ENCODE measurements at regions not wholly inside any gene's neighbourhood (a gene's known extent, or its start where the extent isn't known, plus 50 kb on each side); places are given as distances from the start of the nearest gene placed in this dataset.

DNA sequence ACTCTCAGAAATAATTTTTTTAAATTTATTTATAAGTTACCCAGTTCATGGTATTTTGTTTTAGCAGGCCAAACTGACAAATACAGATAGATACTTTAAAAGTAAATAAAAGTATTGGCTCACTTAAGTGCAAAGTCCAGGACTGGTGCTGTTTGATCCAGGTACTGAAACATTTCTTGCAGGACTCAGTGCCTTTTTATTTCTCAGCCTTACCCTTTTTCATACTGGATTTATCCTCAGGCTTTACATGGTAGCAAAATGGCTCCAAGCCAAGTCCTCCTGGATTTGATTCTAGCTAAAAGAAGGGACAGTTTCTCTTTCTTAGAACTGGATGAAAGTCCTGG lies 83.8 kb downstream of the DIRAS3 start:
- TF ChIP-seq, protein P1, sequence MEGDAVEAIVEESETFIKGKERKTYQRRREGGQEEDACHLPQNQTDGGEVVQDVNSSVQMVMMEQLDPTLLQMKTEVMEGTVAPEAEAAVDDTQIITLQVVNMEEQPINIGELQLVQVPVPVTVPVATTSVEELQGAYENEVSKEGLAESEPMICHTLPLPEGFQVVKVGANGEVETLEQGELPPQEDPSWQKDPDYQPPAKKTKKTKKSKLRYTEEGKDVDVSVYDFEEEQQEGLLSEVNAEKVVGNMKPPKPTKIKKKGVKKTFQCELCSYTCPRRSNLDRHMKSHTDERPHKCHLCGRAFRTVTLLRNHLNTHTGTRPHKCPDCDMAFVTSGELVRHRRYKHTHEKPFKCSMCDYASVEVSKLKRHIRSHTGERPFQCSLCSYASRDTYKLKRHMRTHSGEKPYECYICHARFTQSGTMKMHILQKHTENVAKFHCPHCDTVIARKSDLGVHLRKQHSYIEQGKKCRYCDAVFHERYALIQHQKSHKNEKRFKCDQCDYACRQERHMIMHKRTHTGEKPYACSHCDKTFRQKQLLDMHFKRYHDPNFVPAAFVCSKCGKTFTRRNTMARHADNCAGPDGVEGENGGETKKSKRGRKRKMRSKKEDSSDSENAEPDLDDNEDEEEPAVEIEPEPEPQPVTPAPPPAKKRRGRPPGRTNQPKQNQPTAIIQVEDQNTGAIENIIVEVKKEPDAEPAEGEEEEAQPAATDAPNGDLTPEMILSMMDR (IDR thresholded peaks at IDR 0.05; ENCODE audit: poor library complexity), result no peak
- no peak for TF ChIP-seq EZH2 (IDR thresholded peaks at IDR 0.05; ENCODE audit: borderline replicate concordance)
